Endothelial cell of umbilical vein (primary cell): ENCODE measurements at regions not wholly inside any gene's neighbourhood (a gene's known extent, or its start where the extent isn't known, plus 50 kb on each side); places are given as distances from the start of the nearest gene placed in this dataset.

Source experiments
- BruUV-seq: library from RNA; stranded (reverse); fragments of 400-500 nt; replicated peaks from 2 replicates; lab custom pipeline; 2021; lab: Mats Ljungman, UMichigan
- CTCF ChIA-PET: fragments of 300-600, 350-600 bp; sonication (Branson Sonifier 250); formaldehyde crosslinking; loops from one replicate; lab custom pipeline; 2021; ENCODE audit warnings: antibody characterized with exemption, inconsistent platforms; lab: Charles Lee
- POLR2A ChIA-PET: fragments of 300-600, 350-600 bp; sonication (Branson Sonifier 250); formaldehyde crosslinking; loops from one replicate; lab custom pipeline; 2021; ENCODE audit warnings: antibody characterized with exemption, inconsistent platforms; lab: Charles Lee
- DNase-seq: peaks from one replicate; pipeline ENCODE4 v3.0.0-alpha.2; 2011; ENCODE audit warnings: low read depth, low spot score
- FAIRE-seq: peaks from 2 replicates; lab custom pipeline; 2011; peaks lifted over from hg19 to GRCh38; lab: Jason Lieb, UNC
- H2AFZ ChIP-seq: 2 replicates; pipeline ENCODE4 v1.6.0; 2012; ENCODE audit warnings: low read depth, low read length, control low read depth, inconsistent platforms
- H3K27ac ChIP-seq: 2 replicates; pipeline ENCODE4 v1.5.1; 2011; ENCODE audit warnings: low read depth, mild to moderate bottlenecking, control low read depth, low read length, moderate library complexity; ENCODE audit not compliant: insufficient read depth
- H3K27me3 ChIP-seq, 2 experiments: 2 replicates each; pipeline versions ENCODE4 v1.6.0 to v1.6.1; 2011; ENCODE audit warnings: low read length in 2 of 2, mixed read lengths in 1 of 2; ENCODE audit not compliant: control insufficient read depth in 2 of 2, insufficient read depth in 2 of 2
- H3K36me3 ChIP-seq, 2 experiments: 2 replicates in 1 of 2; 3 replicates in 1 of 2; pipeline ENCODE4 v1.5.1; 2011; ENCODE audit warnings: low read length in 2 of 2, mild to moderate bottlenecking in 1 of 2, moderate library complexity in 1 of 2; ENCODE audit not compliant: control insufficient read depth in 2 of 2, insufficient read depth in 2 of 2; ENCODE audit errors: extremely low read depth in 1 of 2
- H3K4me1 ChIP-seq: 3 replicates; pipeline ENCODE4 v1.5.1; 2011; ENCODE audit warnings: mild to moderate bottlenecking, low read length; ENCODE audit not compliant: control insufficient read depth, insufficient read depth; ENCODE audit errors: extremely low read depth
- H3K4me2 ChIP-seq: 2 replicates; pipeline ENCODE4 v1.6.1; 2011; ENCODE audit warnings: low read length, control low read depth, mixed read lengths; ENCODE audit not compliant: insufficient read depth
- H3K4me3 ChIP-seq, 3 experiments: fragments of 200-600 bp in 1 of 3; sonication (generic), shearing (Covaris generic) in 1 of 3; replicated peaks in 1 of 3; 2 replicates each; pipeline ENCODE4 v1.5.1; 2011 to 2016; ENCODE audit warnings: control low read depth in 3 of 3, low read length in 3 of 3, mild to moderate bottlenecking in 2 of 3, inconsistent platforms in 1 of 3, low read depth in 1 of 3, moderate library complexity in 1 of 3; ENCODE audit not compliant: insufficient read depth in 1 of 3
- H3K79me2 ChIP-seq: 2 replicates; pipeline ENCODE4 v1.6.0; 2012; ENCODE audit warnings: low read length, inconsistent platforms; ENCODE audit not compliant: control insufficient read depth, insufficient read depth
- H3K9ac ChIP-seq: replicated peaks from 2 replicates; pipeline ENCODE3; 2011; ENCODE audit warnings: low read length, control low read depth; ENCODE audit not compliant: insufficient read depth; ENCODE audit errors: extremely low read depth
- H3K9me1 ChIP-seq: replicated peaks from 3 replicates; pipeline ENCODE4 v1.6.0; 2011; ENCODE audit warnings: mild to moderate bottlenecking, low read length; ENCODE audit not compliant: control insufficient read depth, insufficient read depth; ENCODE audit errors: extremely low read depth
- H3K9me3 ChIP-seq: replicated peaks from 2 replicates; pipeline ENCODE4 v1.5.1; 2012; ENCODE audit warnings: low read length, inconsistent platforms; ENCODE audit not compliant: control insufficient read depth, insufficient read depth
- H4K20me1 ChIP-seq: replicated peaks from 2 replicates; pipeline ENCODE3; 2011; ENCODE audit warnings: mild to moderate bottlenecking, low read length; ENCODE audit not compliant: control insufficient read depth, insufficient read depth; ENCODE audit errors: extremely low read depth
- EZH2 ChIP-seq: IDR thresholded peaks from 2 replicates; pipeline ENCODE4 v1.6.1; 2012; ENCODE audit warnings: borderline replicate concordance, low read depth, mild to moderate bottlenecking, moderate library complexity, low read length, inconsistent platforms; ENCODE audit not compliant: severe bottlenecking
- FOS ChIP-seq: IDR thresholded peaks from 2 replicates; pipeline ENCODE4 v1.6.1; 2011; ENCODE audit warnings: mild to moderate bottlenecking, low read length, moderate library complexity, borderline replicate concordance; ENCODE audit not compliant: insufficient read depth
- GATA2 ChIP-seq: IDR thresholded peaks from 2 replicates; pipeline ENCODE4 v1.7.0; 2011; ENCODE audit warnings: low read depth, mild to moderate bottlenecking, moderate library complexity, mixed read lengths, low read length; ENCODE audit not compliant: insufficient read length, insufficient read depth
- JUN ChIP-seq: IDR thresholded peaks from 2 replicates; pipeline ENCODE4 v1.6.1; 2011; ENCODE audit warnings: borderline replicate concordance, low read depth; ENCODE audit not compliant: insufficient read length, insufficient read depth
- MYC ChIP-seq: IDR thresholded peaks from one replicate; pipeline ENCODE4 v1.6.1; 2011; ENCODE audit warnings: mild to moderate bottlenecking, low read depth, low read length
- POLR2A ChIP-seq: IDR thresholded peaks from 2 replicates; pipeline ENCODE4 v1.6.1; 2012; ENCODE audit warnings: low read depth, mild to moderate bottlenecking, control low read depth, low read length
- POLR2AphosphoS5 ChIP-seq: IDR thresholded peaks from 2 replicates; pipeline ENCODE4 v1.6.1; 2012; ENCODE audit warnings: low read depth, mild to moderate bottlenecking, control low read depth, low read length, moderate library complexity; ENCODE audit not compliant: insufficient read depth
- dilution Hi-C: fragments of 300-500 bp; cut with MboI; formaldehyde crosslinking; loops from one replicate; pipeline ENCODE4 v1.15.0; 2019; ENCODE audit warnings: low sequenced_read_pairs; ENCODE audit not compliant: extremely low pct_ligation_motif_present
- intact Hi-C: fragments of 100-400 bp; cut with micrococcal nuclease; formaldehyde crosslinking; loops from one replicate; pipeline ENCODE4 v1.10.0; 2022
- TF ChIP-seq, protein P1 (sequence below), 2 donors: IDR thresholded peaks; 1 replicate in 1 of 2; 2 replicates in 1 of 2; pipeline ENCODE4 v1.5.1; 2011; ENCODE audit warnings: low read length in 2 of 2, mild to moderate bottlenecking in 2 of 2, moderate library complexity in 2 of 2, control low read depth in 1 of 2, inconsistent platforms in 1 of 2, low read depth in 1 of 2; ENCODE audit not compliant: insufficient read depth in 1 of 2; ENCODE audit errors: extremely low read depth in 1 of 2
- TF ChIP-seq, protein P2 (sequence below): IDR thresholded peaks from 2 replicates; pipeline ENCODE4 v1.6.1; 2011; ENCODE audit not compliant: insufficient read depth, insufficient read length

DNA sequence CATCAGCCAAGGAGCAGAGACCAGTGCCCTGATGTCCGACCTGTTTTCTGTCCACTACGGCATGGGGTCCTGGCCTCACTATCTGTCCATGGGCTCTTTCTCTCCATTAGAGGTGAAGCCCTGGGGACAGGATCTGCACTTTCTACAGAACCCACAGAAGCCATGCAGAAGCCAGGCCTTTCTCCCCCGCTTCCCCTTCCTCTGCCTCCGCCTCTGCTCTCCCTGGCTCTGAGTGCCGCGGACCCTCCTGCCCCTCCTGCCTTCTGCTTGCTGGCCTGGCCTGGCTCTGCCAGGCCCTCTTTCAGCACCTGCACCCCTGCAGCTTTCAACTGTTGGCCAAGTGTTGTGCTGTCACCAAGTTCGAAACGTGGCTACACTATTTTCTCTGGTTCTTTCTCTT lies 439.8 kb upstream of the ZMIZ1 start:
- no TSS peak for BruUV-seq
- no peak for FAIRE-seq

More for the DNA sequence above, 439.8 kb upstream of the ZMIZ1 start:
- POLR2A ChIA-PET = interaction anchor here (0.6 kb wide), 1 partner anchor 546 kb away, joined by 3 read pairs; no protein-coding TSS in a partner anchor
- no peak overlapping the region for H2AFZ ChIP-seq
- H3K36me3 ChIP-seq = no peaks in the 10 kb centered on the region
- H3K27me3 ChIP-seq = peaks cover 0 to 2% of the 10 kb centered on the region in 2 experiments
- H3K4me2 ChIP-seq = no peak overlapping the region
- dilution Hi-C loops = no loop called here
- no peak overlapping the region for H3K27ac ChIP-seq
- no peaks in the 10 kb centered on the region for H4K20me1 ChIP-seq
- CTCF ChIA-PET = no interaction called here
- no peaks in the 10 kb centered on the region for H3K9me3 ChIP-seq
- intact Hi-C loops = no loop called here
- H3K9ac ChIP-seq = no peak overlapping the region
- TF ChIP-seq JUN (no peak), GATA2 (no peak), POLR2A (no peak), EZH2 (no peak), MYC (no peak), POLR2AphosphoS5 (no peak), FOS (no peak)
- TF ChIP-seq, protein P1, sequence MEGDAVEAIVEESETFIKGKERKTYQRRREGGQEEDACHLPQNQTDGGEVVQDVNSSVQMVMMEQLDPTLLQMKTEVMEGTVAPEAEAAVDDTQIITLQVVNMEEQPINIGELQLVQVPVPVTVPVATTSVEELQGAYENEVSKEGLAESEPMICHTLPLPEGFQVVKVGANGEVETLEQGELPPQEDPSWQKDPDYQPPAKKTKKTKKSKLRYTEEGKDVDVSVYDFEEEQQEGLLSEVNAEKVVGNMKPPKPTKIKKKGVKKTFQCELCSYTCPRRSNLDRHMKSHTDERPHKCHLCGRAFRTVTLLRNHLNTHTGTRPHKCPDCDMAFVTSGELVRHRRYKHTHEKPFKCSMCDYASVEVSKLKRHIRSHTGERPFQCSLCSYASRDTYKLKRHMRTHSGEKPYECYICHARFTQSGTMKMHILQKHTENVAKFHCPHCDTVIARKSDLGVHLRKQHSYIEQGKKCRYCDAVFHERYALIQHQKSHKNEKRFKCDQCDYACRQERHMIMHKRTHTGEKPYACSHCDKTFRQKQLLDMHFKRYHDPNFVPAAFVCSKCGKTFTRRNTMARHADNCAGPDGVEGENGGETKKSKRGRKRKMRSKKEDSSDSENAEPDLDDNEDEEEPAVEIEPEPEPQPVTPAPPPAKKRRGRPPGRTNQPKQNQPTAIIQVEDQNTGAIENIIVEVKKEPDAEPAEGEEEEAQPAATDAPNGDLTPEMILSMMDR (IDR thresholded peaks at IDR 0.05; ENCODE audit: extremely low read depth in 1 of 2, insufficient read depth in 1 of 2, low read depth in 1 of 2, low read length in 2 of 2) = no peak
- TF ChIP-seq, protein P2, sequence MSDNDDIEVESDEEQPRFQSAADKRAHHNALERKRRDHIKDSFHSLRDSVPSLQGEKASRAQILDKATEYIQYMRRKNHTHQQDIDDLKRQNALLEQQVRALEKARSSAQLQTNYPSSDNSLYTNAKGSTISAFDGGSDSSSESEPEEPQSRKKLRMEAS = no peak
- DNase-seq = no peak
- no peaks in the 10 kb centered on the region for H3K4me1 ChIP-seq
- H3K4me3 ChIP-seq = no peak overlapping the region
- H3K79me2 ChIP-seq = no peaks in the 10 kb centered on the region
- H3K9me1 ChIP-seq = no peaks in the 10 kb centered on the region
